ENCODE measurements at regions not wholly inside any gene's neighbourhood (a gene's known extent, or its start where the extent isn't known, plus 50 kb on each side); places are given as distances from the start of the nearest gene placed in this dataset.

- no peak for TF ChIP-seq CTCF (IDR thresholded peaks at IDR 0.05; ENCODE audit: low read depth, low read length, missing input control)
- TF ChIP-seq MAX (IDR thresholded peaks at IDR 0.05): no peak
- no peak for TF ChIP-seq YY1 (IDR thresholded peaks at IDR 0.05)
- no peak for TF ChIP-seq GABPA (IDR thresholded peaks at IDR 0.05 in 1 of 2, conservative IDR thresholded peaks at IDR 0.05 in 1 of 2)
- no peak for TF ChIP-seq TAF1 (conservative IDR thresholded peaks at IDR 0.05)
- no peak for TF ChIP-seq REST (IDR thresholded peaks at IDR 0.05)
- no peak for TF ChIP-seq HNF4A (conservative IDR thresholded peaks at IDR 0.05)
- TF ChIP-seq JUND (IDR thresholded peaks at IDR 0.05): no peak
- TF ChIP-seq RAD21 (IDR thresholded peaks at IDR 0.05): no peak
- no peak for TF ChIP-seq NR2F2 (IDR thresholded peaks at IDR 0.05)
These were observed 210.1 kb upstream of the TNRC6C start for GRCh38 chr17:77748436-77748835.

Data from liver (tissue), 3 donors.